BLaER1 (cell line): ENCODE measurements at regions not wholly inside any gene's neighbourhood (a gene's known extent, or its start where the extent isn't known, plus 50 kb on each side); places are given as distances from the start of the nearest gene placed in this dataset.

Experiments
- H3K27ac ChIP-seq: shearing (Covaris generic); formaldehyde crosslinking; 2 replicates; pipeline ENCODE4 v1.8.1; 2022
- H3K27me3 ChIP-seq: shearing (Covaris generic); formaldehyde crosslinking; 2 replicates; pipeline ENCODE4 v1.8.1; 2022
- H3K36me3 ChIP-seq: shearing (Covaris generic); formaldehyde crosslinking; 2 replicates; pipeline ENCODE4 v1.8.1; 2022
- H3K4me1 ChIP-seq: shearing (Covaris generic); formaldehyde crosslinking; 2 replicates; pipeline ENCODE4 v1.8.1; 2022
- H3K4me2 ChIP-seq: shearing (Covaris generic); formaldehyde crosslinking; 2 replicates; pipeline ENCODE4 v1.8.1; 2022
- H3K4me3 ChIP-seq: shearing (Covaris generic); formaldehyde crosslinking; 2 replicates; pipeline ENCODE4 v1.8.1; 2022
- H3K9ac ChIP-seq: shearing (Covaris generic); formaldehyde crosslinking; 2 replicates; pipeline ENCODE4 v1.8.1; 2022
- H3K9me3 ChIP-seq: shearing (Covaris generic); formaldehyde crosslinking; 2 replicates; pipeline ENCODE4 v1.8.1; 2022
- H4K20me1 ChIP-seq: shearing (Covaris generic); formaldehyde crosslinking; 2 replicates; pipeline ENCODE4 v1.8.1; 2022
- Cebpa-rat ChIP-seq: shearing (Covaris generic); IDR thresholded peaks from 2 replicates; pipeline ENCODE4 v1.8.1; 2022

DNA sequence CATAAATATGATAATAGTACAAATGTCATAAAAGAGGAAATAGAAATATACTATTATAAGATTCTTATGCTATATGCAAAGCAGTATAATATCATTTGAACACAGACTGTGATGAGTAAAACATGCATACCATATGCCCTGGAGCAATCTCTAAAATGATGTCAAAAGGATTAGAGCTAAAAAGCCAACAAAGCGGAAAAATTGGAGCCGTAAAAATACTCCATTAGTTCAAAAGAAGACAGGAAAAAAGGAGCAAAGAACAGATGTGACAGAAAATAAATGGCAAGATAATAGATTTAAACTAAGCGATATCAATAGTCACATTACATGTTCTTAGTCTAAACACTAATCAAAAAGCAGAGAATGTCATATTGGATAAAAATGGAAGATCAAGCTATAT lies 191.0 kb upstream of the PLPP4 start:
- H3K9ac ChIP-seq = no peak overlapping the region
- H3K27me3 ChIP-seq = no peaks in the 10 kb centered on the region
- TF ChIP-seq Cebpa-rat = no peak
- no peaks in the 10 kb centered on the region for H4K20me1 ChIP-seq
- no peaks in the 10 kb centered on the region for H3K36me3 ChIP-seq
- H3K4me1 ChIP-seq = no peaks in the 10 kb centered on the region
- H3K9me3 ChIP-seq = no peaks in the 10 kb centered on the region
- no peak overlapping the region for H3K27ac ChIP-seq
- H3K4me3 ChIP-seq = no peak overlapping the region
- H3K4me2 ChIP-seq = no peak overlapping the region

DNA sequence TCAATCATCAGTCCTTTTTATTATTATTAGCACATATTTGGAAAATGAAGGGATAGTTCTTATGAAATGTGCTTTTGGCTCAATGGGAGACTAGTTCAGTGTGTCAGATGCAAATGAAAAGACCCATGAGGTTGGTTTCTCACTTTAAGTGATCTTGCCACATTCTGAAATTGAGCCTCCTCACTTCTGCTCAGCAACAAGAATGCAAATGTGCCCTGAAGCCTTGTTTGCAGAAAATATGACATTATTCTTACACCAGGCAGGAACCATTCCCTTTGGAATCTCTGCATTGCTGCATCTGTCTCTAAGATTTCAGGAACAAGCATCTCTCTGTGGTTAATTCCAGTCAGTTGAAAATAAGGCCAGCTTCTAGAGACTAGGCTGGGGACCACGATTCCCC lies 186.1 kb upstream of the PLPP4 start:
- Histone ChIP-seq H3K27me3 (no peaks in the 10 kb centered on the region), H3K4me1 (peaks cover 2% of the 10 kb centered on the region), H3K36me3 (no peaks in the 10 kb centered on the region), H3K4me2 (no peak overlapping the region), H3K27ac (no peak overlapping the region), H3K4me3 (no peak overlapping the region), H3K9ac (no peak overlapping the region), H4K20me1 (no peaks in the 10 kb centered on the region), H3K9me3 (no peaks in the 10 kb centered on the region)
- no peak for TF ChIP-seq Cebpa-rat

DNA sequence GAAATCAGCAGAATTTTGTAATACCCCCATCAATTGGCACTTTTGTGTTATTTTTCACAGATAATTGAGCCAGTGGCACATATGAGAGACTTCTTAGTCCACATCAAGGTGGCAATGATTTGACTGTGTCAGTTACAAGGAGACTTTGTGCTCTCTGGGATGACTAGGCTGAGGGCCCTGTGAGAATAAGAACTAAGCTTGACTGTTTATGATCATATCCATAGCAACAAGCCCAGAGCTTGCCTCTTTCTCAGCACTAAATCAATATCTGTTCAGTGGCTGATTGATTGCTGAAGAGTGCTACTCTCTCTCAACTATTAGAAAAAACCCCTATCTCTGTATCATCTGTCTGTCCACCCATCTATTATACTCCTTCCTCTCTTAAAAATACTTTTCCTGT lies 185.3 kb upstream of the PLPP4 start:
- TF ChIP-seq Cebpa-rat = no peak
- H3K9ac ChIP-seq = no peak overlapping the region
- H3K27me3 ChIP-seq = no peaks in the 10 kb centered on the region
- peaks cover 10% of the 10 kb centered on the region for H3K4me1 ChIP-seq
- H3K36me3 ChIP-seq = no peaks in the 10 kb centered on the region
- H4K20me1 ChIP-seq = no peaks in the 10 kb centered on the region
- no peak overlapping the region for H3K4me3 ChIP-seq
- H3K9me3 ChIP-seq = no peaks in the 10 kb centered on the region
- no peak overlapping the region for H3K4me2 ChIP-seq
- no peak overlapping the region for H3K27ac ChIP-seq

- Histone ChIP-seq H3K36me3 (no peaks in the 10 kb centered on the region), H3K9me3 (no peaks in the 10 kb centered on the region), H3K27ac (no peak overlapping the region), H3K4me3 (no peak overlapping the region), H3K9ac (no peak overlapping the region), H3K4me1 (peaks cover 17% of the 10 kb centered on the region), H3K4me2 (no peak overlapping the region), H4K20me1 (no peaks in the 10 kb centered on the region), H3K27me3 (no peaks in the 10 kb centered on the region)
- TF ChIP-seq Cebpa-rat = no peak
These were observed 184.7 kb upstream of the PLPP4 start for GRCh38 chr10:120272350-120272749.

DNA sequence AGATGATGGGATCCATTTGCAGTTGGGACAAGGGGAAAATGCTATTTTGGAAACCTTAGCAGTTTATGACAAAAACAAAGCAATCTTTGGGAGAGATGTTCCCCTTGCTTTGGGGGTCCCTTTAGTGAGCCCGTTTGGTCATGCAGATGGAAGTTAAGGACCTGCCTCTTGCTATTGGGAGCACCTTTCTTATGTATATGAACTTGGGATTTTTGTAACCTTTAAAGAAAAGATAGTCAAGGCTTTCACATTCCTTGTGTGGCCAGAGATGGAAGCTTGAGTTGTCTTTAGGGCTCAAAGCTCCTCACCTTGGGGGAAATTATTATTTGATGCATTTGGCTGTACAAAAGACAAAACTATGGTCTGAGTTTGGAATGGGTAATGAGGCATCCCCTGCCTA lies 179.0 kb upstream of the PLPP4 start:
- H3K4me3 ChIP-seq = no peak overlapping the region
- no peaks in the 10 kb centered on the region for H4K20me1 ChIP-seq
- H3K9ac ChIP-seq = no peak overlapping the region
- H3K27ac ChIP-seq = no peak overlapping the region
- H3K36me3 ChIP-seq = no peaks in the 10 kb centered on the region
- H3K27me3 ChIP-seq = no peaks in the 10 kb centered on the region
- no peak overlapping the region for H3K4me2 ChIP-seq
- no peak for TF ChIP-seq Cebpa-rat
- no peaks in the 10 kb centered on the region for H3K9me3 ChIP-seq
- H3K4me1 ChIP-seq = peaks cover 41% of the 10 kb centered on the region

DNA sequence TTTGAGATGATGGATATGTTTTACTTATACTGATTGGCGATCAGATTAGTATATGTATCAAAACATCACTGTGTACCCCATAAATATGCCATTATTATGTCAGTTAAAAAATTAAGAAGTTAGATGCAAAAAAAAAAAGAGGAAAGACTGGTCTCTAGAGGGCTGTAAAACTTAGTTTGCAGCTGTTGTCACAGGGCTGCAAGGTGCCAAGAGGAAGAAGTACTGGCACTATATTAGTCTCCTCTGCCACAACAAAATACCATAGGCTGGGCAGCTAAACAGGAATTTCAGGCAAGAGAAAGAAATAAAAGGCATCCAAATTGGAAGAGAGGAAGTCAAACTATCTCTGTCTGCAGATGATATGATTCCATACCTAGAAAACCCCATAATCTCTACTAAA lies 177.8 kb upstream of the PLPP4 start:
- no peak overlapping the region for H3K27ac ChIP-seq

GRCh38 chr10:120282421-120282820 lies 174.6 kb upstream of the PLPP4 start:
- no peaks in the 10 kb centered on the region for H3K9me3 ChIP-seq
- no peak for TF ChIP-seq Cebpa-rat
- H4K20me1 ChIP-seq = no peaks in the 10 kb centered on the region
- H3K27me3 ChIP-seq = no peaks in the 10 kb centered on the region
- H3K36me3 ChIP-seq = no peaks in the 10 kb centered on the region
- H3K4me2 ChIP-seq = no peak overlapping the region
- H3K4me1 ChIP-seq = peaks cover 24% of the 10 kb centered on the region
- no peak overlapping the region for H3K27ac ChIP-seq
- no peak overlapping the region for H3K9ac ChIP-seq
- H3K4me3 ChIP-seq = no peak overlapping the region

More for the DNA sequence above, 177.8 kb upstream of the PLPP4 start:
- TF ChIP-seq Cebpa-rat = no peak
- Histone ChIP-seq H3K9me3 (no peaks in the 10 kb centered on the region), H3K4me1 (peaks cover 41% of the 10 kb centered on the region), H3K4me3 (no peak overlapping the region), H3K4me2 (peak overlapping the region; percentile 53), H3K27me3 (no peaks in the 10 kb centered on the region), H4K20me1 (no peaks in the 10 kb centered on the region), H3K9ac (no peak overlapping the region), H3K36me3 (no peaks in the 10 kb centered on the region)

GRCh38 chr10:120282846-120283492 lies 174.1 kb upstream of the PLPP4 start:
- TF ChIP-seq Cebpa-rat = no peak
- Histone ChIP-seq H3K36me3 (no peaks in the 10 kb centered on the region), H3K4me3 (no peak overlapping the region), H3K4me2 (no peak overlapping the region), H3K9ac (no peak overlapping the region), H4K20me1 (no peaks in the 10 kb centered on the region), H3K27ac (no peak overlapping the region), H3K4me1 (peaks cover 22% of the 10 kb centered on the region), H3K27me3 (no peaks in the 10 kb centered on the region), H3K9me3 (no peaks in the 10 kb centered on the region)

DNA sequence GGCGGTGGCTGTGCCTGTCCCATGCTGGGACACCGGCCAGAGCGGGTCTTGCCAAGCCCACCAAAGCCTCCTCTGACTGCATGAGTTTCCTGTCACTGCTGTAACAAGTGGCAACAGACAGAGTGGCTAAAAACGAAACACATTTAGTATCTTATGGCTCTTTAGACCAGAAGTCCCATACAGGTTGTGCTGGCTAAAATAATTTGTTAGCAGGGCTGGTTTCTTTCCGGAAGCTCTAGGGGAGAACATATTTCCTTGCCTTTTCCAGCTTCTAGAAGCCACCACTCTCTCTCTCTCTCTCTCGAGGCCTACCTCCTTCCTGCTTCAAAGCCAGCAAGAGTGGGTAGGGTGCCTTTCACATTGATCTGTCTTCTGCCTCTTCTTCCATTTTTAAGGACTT lies 171.6 kb upstream of the PLPP4 start:
- Histone ChIP-seq H3K36me3 (no peaks in the 10 kb centered on the region), H3K27ac (no peak overlapping the region), H3K9ac (no peak overlapping the region), H3K9me3 (no peaks in the 10 kb centered on the region), H4K20me1 (no peaks in the 10 kb centered on the region), H3K27me3 (no peaks in the 10 kb centered on the region), H3K4me3 (no peak overlapping the region), H3K4me1 (no peaks in the 10 kb centered on the region), H3K4me2 (no peak overlapping the region)
- TF ChIP-seq Cebpa-rat = no peak

GRCh38 chr10:120286280-120286679 lies 170.7 kb upstream of the PLPP4 start:
- Histone ChIP-seq H3K4me1 (no peaks in the 10 kb centered on the region), H3K27me3 (no peaks in the 10 kb centered on the region), H3K27ac (no peak overlapping the region), H4K20me1 (no peaks in the 10 kb centered on the region), H3K9me3 (no peaks in the 10 kb centered on the region), H3K36me3 (no peaks in the 10 kb centered on the region), H3K9ac (no peak overlapping the region), H3K4me3 (no peak overlapping the region), H3K4me2 (no peak overlapping the region)
- TF ChIP-seq Cebpa-rat = no peak

GRCh38 chr10:120300513-120300912 lies 156.5 kb upstream of the PLPP4 start:
- TF ChIP-seq Cebpa-rat = no peak
- H3K36me3 ChIP-seq = no peaks in the 10 kb centered on the region
- no peak overlapping the region for H3K9ac ChIP-seq
- H3K4me2 ChIP-seq = no peak overlapping the region
- no peak overlapping the region for H3K4me3 ChIP-seq
- H3K4me1 ChIP-seq = no peaks in the 10 kb centered on the region
- H3K27ac ChIP-seq = no peak overlapping the region
- H4K20me1 ChIP-seq = no peaks in the 10 kb centered on the region
- H3K27me3 ChIP-seq = no peaks in the 10 kb centered on the region
- no peaks in the 10 kb centered on the region for H3K9me3 ChIP-seq
